PFSK-1 (cell line): ENCODE measurements at regions not wholly inside any gene's neighbourhood (a gene's known extent, or its start where the extent isn't known, plus 50 kb on each side); places are given as distances from the start of the nearest gene placed in this dataset.

Source experiments
- FOXP2 ChIP-seq: optimal IDR thresholded peaks from 2 replicates; pipeline ENCODE3; 2011; ENCODE audit warnings: borderline replicate concordance, control low read depth, inconsistent platforms; ENCODE audit not compliant: insufficient read depth; ENCODE audit errors: extremely low read length, extremely low read depth
- POLR2AphosphoS5 ChIP-seq: IDR thresholded peaks from 2 replicates; pipeline ENCODE4 v1.6.1; 2012; ENCODE audit warnings: low read depth, mild to moderate bottlenecking, control low read depth, low read length, moderate library complexity
- REST ChIP-seq, 2 experiments: IDR thresholded peaks; 2 replicates each; pipeline versions ENCODE4 v1.6.1 to v1.8.0; 2011 to 2012; ENCODE audit warnings: low read depth in 2 of 2, low read length in 2 of 2, control low read depth in 1 of 2, inconsistent platforms in 1 of 2, mild to moderate bottlenecking in 1 of 2, moderate library complexity in 1 of 2; ENCODE audit not compliant: insufficient read depth in 1 of 2
- SIN3A ChIP-seq: IDR thresholded peaks from 2 replicates; pipeline ENCODE4 v1.6.1; 2012; ENCODE audit warnings: mild to moderate bottlenecking, low read length, moderate library complexity, borderline replicate concordance; ENCODE audit not compliant: insufficient read depth
- TAF1 ChIP-seq: IDR thresholded peaks from 2 replicates; pipeline ENCODE4 v1.6.1; 2012; ENCODE audit warnings: low read length, control low read depth, borderline replicate concordance; ENCODE audit not compliant: insufficient read depth

DNA sequence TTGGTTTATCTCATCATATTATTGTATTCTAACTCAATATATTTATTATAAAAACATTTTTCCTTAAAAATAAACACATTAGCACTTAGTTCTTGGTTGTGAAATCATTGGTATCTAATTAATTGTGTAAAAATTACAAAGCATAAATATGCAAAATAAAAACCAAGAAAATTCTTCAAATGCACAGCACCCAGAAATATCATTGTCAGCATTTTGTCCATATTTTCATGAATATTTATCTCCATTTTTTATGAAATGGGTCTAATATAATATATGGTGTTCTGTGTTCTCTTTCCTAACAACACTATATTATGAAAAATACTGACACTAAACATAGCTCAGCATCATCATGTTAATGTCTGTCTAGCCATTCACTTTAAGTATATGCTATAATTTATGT is 877.8 kb upstream of the MAP3K7 start:
- TF ChIP-seq TAF1 (no peak), FOXP2 (no peak), SIN3A (no peak), POLR2AphosphoS5 (no peak), REST (IDR thresholded peaks at IDR 0.05; ENCODE audit: insufficient read depth in 1 of 2, low read depth in 2 of 2, low read length in 2 of 2) (no peak)

DNA sequence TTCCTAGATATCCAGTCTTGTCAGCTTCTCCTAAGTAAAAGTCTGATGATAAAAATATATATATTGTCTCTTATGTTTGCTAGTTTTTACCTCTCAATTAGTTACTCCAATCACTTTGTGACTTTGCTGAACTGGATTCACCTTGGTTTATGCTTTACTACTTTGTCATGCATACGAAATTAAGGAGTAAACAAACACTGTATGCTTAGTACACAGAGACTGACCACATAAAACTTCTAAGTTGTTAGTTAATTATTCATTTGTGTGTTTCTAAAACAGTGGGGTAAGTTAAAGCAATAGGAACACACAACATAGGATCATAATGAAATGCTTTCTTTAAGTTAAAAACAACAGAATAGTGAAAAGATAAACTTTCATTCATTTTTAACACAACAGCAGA is 877.3 kb upstream of the MAP3K7 start:
- TF ChIP-seq FOXP2 (no peak), REST (IDR thresholded peaks at IDR 0.05; ENCODE audit: insufficient read depth in 1 of 2, low read depth in 2 of 2, low read length in 2 of 2) (no peak), POLR2AphosphoS5 (no peak), TAF1 (no peak)

DNA sequence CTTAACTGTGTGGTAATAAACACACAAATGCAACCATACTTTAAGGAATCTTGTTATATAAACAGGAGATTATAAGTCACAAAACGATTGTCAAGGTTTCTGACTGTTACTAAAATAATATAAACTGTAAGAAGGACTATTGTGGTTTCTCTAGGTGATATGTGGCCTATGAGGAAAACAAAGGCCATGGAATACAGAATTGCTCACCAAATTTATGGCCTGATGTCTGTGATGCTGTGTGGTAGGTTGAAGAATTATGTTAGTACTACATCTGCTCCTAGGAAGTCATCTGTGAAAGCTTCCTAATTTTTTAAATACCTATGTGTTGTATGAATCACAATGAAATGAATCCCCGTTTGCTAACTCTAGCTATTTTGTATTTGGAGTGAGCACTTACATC is 875.4 kb upstream of the MAP3K7 start:
- TF ChIP-seq SIN3A (no peak), TAF1 (no peak), REST (IDR thresholded peaks at IDR 0.05; ENCODE audit: insufficient read depth in 1 of 2, low read depth in 2 of 2, low read length in 2 of 2) (no peak), FOXP2 (no peak), POLR2AphosphoS5 (no peak)

DNA sequence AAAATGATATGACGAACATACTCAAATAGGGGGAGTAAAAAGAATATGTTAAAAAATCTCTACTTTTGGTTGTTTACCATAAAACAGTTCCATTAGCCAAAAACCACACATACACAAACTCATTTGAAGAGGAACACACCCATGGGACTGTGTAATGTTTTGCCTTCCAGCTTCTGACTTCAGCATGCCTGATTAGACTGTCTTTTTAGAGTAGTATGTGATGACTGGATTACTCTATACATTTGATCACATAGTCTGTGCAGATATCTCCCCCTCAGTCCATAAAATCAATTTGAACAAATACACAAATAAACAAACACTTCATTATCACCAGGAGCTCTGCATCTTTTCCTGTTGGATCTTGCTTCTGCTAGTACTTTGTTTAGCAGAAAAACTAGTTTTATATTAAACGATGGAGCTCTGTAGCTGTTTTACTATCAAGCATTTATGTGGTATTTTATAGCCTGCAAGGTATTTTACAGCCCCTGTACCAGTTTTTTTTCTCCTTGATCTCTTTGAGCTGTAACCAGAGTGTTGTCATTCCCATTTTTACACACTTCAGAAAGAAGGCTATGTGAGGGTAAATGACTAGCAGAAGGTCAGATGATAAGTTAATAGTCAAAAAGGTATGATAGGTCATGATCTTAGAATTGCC is 866.5 kb upstream of the MAP3K7 start:
- no peak for TF ChIP-seq POLR2AphosphoS5
- TF ChIP-seq SIN3A: no peak
- TF ChIP-seq FOXP2: no peak
- no peak for TF ChIP-seq TAF1
- no peak for TF ChIP-seq REST (IDR thresholded peaks at IDR 0.05; ENCODE audit: insufficient read depth in 1 of 2, low read depth in 2 of 2, low read length in 2 of 2)

DNA sequence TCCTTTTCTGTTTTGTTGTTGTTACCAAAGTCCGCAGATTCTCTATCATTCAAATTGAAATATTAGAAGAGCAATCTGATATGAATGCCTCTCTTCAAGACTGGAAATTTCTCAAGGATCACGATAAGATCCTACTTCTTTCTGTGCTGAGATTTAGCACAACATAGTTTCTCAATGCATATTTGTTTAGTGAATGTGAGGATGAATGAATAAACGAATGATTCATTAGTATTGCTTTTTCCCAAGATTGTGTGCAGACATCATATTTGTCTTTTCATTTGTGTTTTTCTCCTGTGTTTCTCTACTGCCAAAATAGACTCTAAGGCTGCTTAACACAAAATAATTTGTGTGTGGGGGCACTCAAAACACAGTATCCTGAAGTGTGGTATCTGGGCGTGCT is 862.7 kb upstream of the MAP3K7 start:
- no peak for TF ChIP-seq REST (IDR thresholded peaks at IDR 0.05; ENCODE audit: insufficient read depth in 1 of 2, low read depth in 2 of 2, low read length in 2 of 2)
- no peak for TF ChIP-seq FOXP2
- TF ChIP-seq POLR2AphosphoS5: no peak
- TF ChIP-seq TAF1: no peak
